Neural cell (in vitro differentiated cells): ENCODE measurements at regions not wholly inside any gene's neighbourhood (a gene's known extent, or its start where the extent isn't known, plus 50 kb on each side); places are given as distances from the start of the nearest gene placed in this dataset.

Experiments
- H2AFZ ChIP-seq: fragments of 200-600, 300-800 bp; sonication (generic), shearing (Covaris generic); 2 replicates; pipeline ENCODE4 v1.6.0; 2014; ENCODE audit warnings: low read depth, mild to moderate bottlenecking, antibody characterized with exemption, low read length, moderate library complexity
- H3F3A ChIP-seq: fragments of 200-600 bp; shearing (Covaris generic); 2 replicates; pipeline ENCODE4 v1.6.1; 2016; ENCODE audit warnings: mild to moderate bottlenecking, moderate library complexity, mixed read lengths, antibody characterized with exemption, low read length; ENCODE audit not compliant: insufficient read depth, poor library complexity, severe bottlenecking
- H3K27ac ChIP-seq: fragments of 200-600, 300-800 bp; sonication (generic), shearing (Covaris generic); 2 replicates; pipeline ENCODE4 v1.5.1; 2014; ENCODE audit warnings: mild to moderate bottlenecking, low read length, moderate library complexity
- H3K27me3 ChIP-seq: fragments of 300-800, 200-600 bp; sonication (generic), shearing (Covaris generic); 2 replicates; pipeline ENCODE4 v1.6.0; 2014; ENCODE audit warnings: mild to moderate bottlenecking, low read depth, low read length, moderate library complexity; ENCODE audit not compliant: insufficient read depth
- H3K36me3 ChIP-seq: fragments of 300-800, 200-600 bp; sonication (generic), shearing (Covaris generic); 2 replicates; pipeline ENCODE4 v1.5.1; 2014; ENCODE audit warnings: mild to moderate bottlenecking, antibody characterized with exemption, low read length, moderate library complexity; ENCODE audit not compliant: insufficient read depth
- H3K4me2 ChIP-seq: fragments of 300-800, 200-600 bp; sonication (generic), shearing (Covaris generic); 2 replicates; pipeline ENCODE4 v1.6.0; 2014; ENCODE audit warnings: mild to moderate bottlenecking, low read length
- H3K4me3 ChIP-seq: fragments of 300-800, 200-600 bp; sonication (generic), shearing (Covaris generic); 2 replicates; pipeline ENCODE4 v1.5.1; 2014; ENCODE audit warnings: mild to moderate bottlenecking, low read length, moderate library complexity
- H3K79me2 ChIP-seq: fragments of 200-600 bp; shearing (Covaris generic); replicated peaks from 2 replicates; pipeline ENCODE4 v1.6.0; 2014; ENCODE audit warnings: mild to moderate bottlenecking, low read length, moderate library complexity; ENCODE audit not compliant: insufficient read depth
- H3K9ac ChIP-seq: fragments of 300-800, 200-600 bp; sonication (generic), shearing (Covaris generic); 2 replicates; pipeline ENCODE4 v1.6.1; 2016; ENCODE audit warnings: mild to moderate bottlenecking, low read length, mixed read lengths
- H3K9me2 ChIP-seq: fragments of 200-600 bp; shearing (Covaris generic); 2 replicates; pipeline ENCODE4 v1.6.1; 2016; ENCODE audit warnings: mild to moderate bottlenecking, low read length, mixed read lengths; ENCODE audit not compliant: insufficient read depth
- H3K9me3 ChIP-seq: fragments of 200-600, 300-800 bp; sonication (generic), shearing (Covaris generic); 2 replicates; pipeline ENCODE4 v1.6.1; 2016; ENCODE audit warnings: mild to moderate bottlenecking, mixed run types, low read length, moderate library complexity, mixed read lengths
- H4K20me1 ChIP-seq: fragments of 200-600 bp; shearing (Covaris generic); 2 replicates; pipeline ENCODE4 v1.6.1; 2016; ENCODE audit warnings: mild to moderate bottlenecking, mixed run types; ENCODE audit not compliant: insufficient read depth
- CTCF ChIP-seq: fragments of 450-650 bp; IDR thresholded peaks from 2 replicates; pipeline ENCODE4 v1.5.1; 2014; ENCODE audit warnings: antibody characterized with exemption, mild to moderate bottlenecking, moderate library complexity; ENCODE audit not compliant: poor library complexity, severe bottlenecking
- EP300 ChIP-seq: fragments of 450-650 bp; conservative IDR thresholded peaks from 2 replicates; pipeline ENCODE4 v1.6.1; 2014; ENCODE audit warnings: antibody characterized with exemption, mild to moderate bottlenecking, moderate library complexity; ENCODE audit not compliant: poor library complexity, severe bottlenecking
- EZH2 ChIP-seq: fragments of 200-600, 300-800 bp; shearing (Covaris generic), sonication (generic); IDR thresholded peaks from 2 replicates; pipeline ENCODE4 v1.6.1; 2014; ENCODE audit warnings: antibody characterized with exemption, low read length, borderline replicate concordance, mild to moderate bottlenecking; ENCODE audit not compliant: insufficient read depth, poor library complexity, severe bottlenecking
- MXI1 ChIP-seq: fragments of 450-650 bp; conservative IDR thresholded peaks from 2 replicates; pipeline ENCODE4 v1.6.1; 2014; ENCODE audit warnings: antibody characterized with exemption, mild to moderate bottlenecking; ENCODE audit not compliant: poor library complexity, severe bottlenecking
- POLR2AphosphoS5 ChIP-seq: IDR thresholded peaks from 2 replicates; pipeline ENCODE4 v1.6.1; 2012
- RAD21 ChIP-seq: fragments of 450-650 bp; conservative IDR thresholded peaks from 2 replicates; pipeline ENCODE4 v1.6.1; 2014; ENCODE audit warnings: antibody characterized with exemption, mild to moderate bottlenecking, moderate library complexity
- REST ChIP-seq: IDR thresholded peaks from 2 replicates; pipeline ENCODE4 v1.6.1; 2012; ENCODE audit warnings: borderline replicate concordance
- SMC3 ChIP-seq: fragments of 450-650 bp; conservative IDR thresholded peaks from 2 replicates; pipeline ENCODE4 v1.6.1; 2014; ENCODE audit warnings: antibody characterized with exemption, mild to moderate bottlenecking, moderate library complexity; ENCODE audit not compliant: poor library complexity
- TAF1 ChIP-seq: IDR thresholded peaks from 2 replicates; pipeline ENCODE4 v1.6.1; 2012; ENCODE audit warnings: low read depth

- Histone ChIP-seq H3K9me2 (no peaks in the 10 kb centered on the region), H4K20me1 (no peaks in the 10 kb centered on the region), H3K4me3 (no peak overlapping the region), H3K4me2 (no peak overlapping the region), H3K36me3 (no peaks in the 10 kb centered on the region), H3F3A (no peaks in the 10 kb centered on the region), H3K9ac (no peak overlapping the region), H2AFZ (no peak overlapping the region), H3K79me2 (no peaks in the 10 kb centered on the region), H3K27ac (no peak overlapping the region), H3K9me3 (no peaks in the 10 kb centered on the region), H3K27me3 (no peaks in the 10 kb centered on the region)
- TF ChIP-seq RAD21 = no peak
- no peak for TF ChIP-seq POLR2AphosphoS5
- TF ChIP-seq CTCF = no peak
- TF ChIP-seq SMC3 = no peak
- TF ChIP-seq TAF1 = no peak
Measured at GRCh38 chr6:15722731-15723130, 59.9 kb upstream of the DTNBP1 start.

GRCh38 chr6:15716889-15717288, 54.1 kb upstream of the DTNBP1 start:
- H3K9ac ChIP-seq = no peak overlapping the region
- H3F3A ChIP-seq = no peaks in the 10 kb centered on the region
- TF ChIP-seq TAF1 = no peak
- no peak for TF ChIP-seq EZH2
- TF ChIP-seq EP300 = no peak
- no peak for TF ChIP-seq MXI1
- no peak for TF ChIP-seq RAD21
- no peak for TF ChIP-seq POLR2AphosphoS5
- TF ChIP-seq CTCF = no peak
- TF ChIP-seq REST = no peak
- TF ChIP-seq SMC3 = no peak
- no peaks in the 10 kb centered on the region for H3K9me3 ChIP-seq
- H3K27ac ChIP-seq = no peak overlapping the region
- H3K4me2 ChIP-seq = no peak overlapping the region
- H3K4me3 ChIP-seq = no peak overlapping the region
- no peak overlapping the region for H2AFZ ChIP-seq
- H3K9me2 ChIP-seq = no peaks in the 10 kb centered on the region
- no peaks in the 10 kb centered on the region for H3K36me3 ChIP-seq
- H3K79me2 ChIP-seq = no peaks in the 10 kb centered on the region
- H3K27me3 ChIP-seq = no peaks in the 10 kb centered on the region
- H4K20me1 ChIP-seq = no peaks in the 10 kb centered on the region
